ENCODE measurements at regions not wholly inside any gene's neighbourhood (a gene's known extent, or its start where the extent isn't known, plus 50 kb on each side); places are given as distances from the start of the nearest gene placed in this dataset.
A peak's percentile ranks its signal among the peaks of the same experiment; 100 is the strongest.

DNA sequence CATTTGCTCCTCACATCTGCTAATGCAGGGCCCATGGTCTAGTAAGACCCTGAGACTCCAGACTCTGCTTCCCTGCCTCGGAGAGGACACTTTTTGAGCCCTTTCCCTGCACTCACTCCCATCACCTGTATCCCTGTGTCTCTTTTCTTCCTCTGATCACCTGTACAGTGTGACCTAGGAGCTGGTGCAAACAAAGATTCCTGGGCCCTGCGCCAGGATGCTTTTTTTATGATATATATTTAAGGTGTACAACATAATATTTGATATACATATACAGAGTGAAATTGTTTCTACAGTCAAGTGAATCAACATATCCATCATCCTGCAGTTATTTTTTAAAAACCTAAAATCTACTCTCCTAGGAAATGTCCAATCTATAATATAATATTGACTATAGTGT lies 355.4 kb downstream of the MAFB start:
- H3K27ac ChIP-seq: no peak overlapping the region
- no peak for DNase-seq (ENCODE audit: low read depth, low spot score)

DNA sequence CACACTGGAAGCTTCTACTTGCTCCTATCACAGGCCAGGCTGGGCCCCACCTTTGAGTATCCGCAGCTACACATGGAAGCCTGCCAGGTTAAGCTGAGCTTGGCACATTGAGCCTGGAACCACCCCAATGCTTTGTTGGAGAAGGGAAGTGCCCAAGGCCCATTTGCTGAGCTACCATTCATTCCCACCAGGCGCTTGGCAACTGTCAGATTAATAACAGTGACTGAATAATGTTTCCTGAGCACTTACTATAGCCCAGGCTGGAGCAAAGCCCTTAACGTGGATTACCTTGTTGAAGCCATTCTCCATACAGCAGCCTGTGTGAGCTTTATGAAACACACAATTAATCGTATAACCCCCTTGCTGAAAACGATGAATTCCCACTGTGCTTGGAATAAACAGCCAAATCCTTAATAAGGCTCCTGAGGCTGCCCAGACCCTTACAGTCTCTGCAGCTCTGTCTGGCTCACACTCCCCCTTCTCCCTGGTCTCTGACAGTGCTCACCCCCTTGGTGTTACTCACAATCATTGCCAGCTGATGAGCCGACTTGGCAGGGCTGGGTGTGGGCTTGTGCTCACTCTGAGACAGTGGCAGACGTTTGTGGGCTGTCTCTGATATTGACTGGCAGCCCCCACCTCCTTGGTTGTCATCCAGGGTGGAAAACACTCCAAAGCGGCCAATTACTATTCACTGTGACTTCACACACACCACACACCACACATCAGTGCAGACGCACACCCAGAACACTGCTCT lies 357.1 kb downstream of the MAFB start:
- H3K27ac ChIP-seq: no peak overlapping the region
- DNase-seq (ENCODE audit: low read depth, low spot score): no peak

DNA sequence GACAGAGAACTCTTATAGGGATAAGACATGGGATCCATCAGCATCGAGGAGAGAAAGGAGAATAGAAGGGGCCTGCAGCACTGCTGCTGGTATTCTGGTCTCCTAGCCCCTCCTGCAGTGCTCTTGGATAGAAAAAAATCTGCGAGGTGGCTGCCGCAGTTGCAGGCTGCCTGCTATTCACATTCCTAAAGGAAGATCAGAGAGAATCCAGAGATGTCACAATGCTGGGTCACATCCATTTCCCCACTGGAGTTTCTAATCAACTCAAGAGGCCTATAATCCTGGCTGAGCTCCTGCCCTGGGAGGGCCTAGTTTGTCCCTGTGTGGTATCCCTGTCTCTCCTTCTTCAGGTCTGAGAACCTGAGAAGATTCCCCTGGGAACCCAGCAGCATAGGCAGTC lies 357.8 kb downstream of the MAFB start:
- DNase-seq (ENCODE audit: low read depth, low spot score): no peak
- H3K27ac ChIP-seq: no peak overlapping the region

DNA sequence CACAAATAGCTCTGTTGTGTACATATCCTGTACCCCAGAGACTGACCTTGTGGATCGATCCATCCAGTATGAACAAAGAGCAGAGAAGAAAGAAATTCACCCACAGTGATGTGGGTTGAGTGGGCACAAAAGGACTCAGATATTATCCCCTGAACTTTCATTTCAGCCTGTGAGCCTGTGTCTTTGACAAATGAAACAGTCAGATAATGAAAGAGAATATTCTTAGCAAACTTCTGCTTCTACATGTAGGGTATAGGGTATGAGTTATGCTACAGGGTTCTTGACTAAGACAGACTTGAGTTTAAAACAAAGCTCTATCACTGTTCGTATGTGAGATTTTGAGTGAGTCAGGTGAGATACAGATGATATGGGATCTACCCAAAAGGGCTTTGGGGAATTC lies 359.7 kb downstream of the MAFB start:
- no peak overlapping the region for H3K27ac ChIP-seq
- DNase-seq (ENCODE audit: low read depth, low spot score): no peak

DNA sequence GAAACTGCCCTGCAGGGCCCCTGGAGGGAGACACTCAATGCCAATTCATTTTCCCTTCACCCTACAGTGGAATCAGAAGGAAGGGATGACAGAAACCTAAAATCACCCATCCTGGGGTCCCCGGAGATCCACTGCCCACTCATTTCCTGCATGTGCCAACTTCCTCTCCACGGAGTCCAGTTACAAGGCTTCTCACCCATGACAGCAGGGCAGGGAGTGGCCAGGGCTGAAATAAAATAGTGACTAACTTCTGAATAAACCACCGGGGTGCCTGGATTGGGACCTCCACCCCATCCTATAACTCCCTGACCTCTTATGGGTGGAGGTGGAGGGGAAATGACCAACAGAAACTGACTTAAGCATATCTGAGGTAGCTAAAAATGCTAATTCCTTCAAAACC lies 362.3 kb downstream of the MAFB start:
- no peak for DNase-seq (ENCODE audit: low read depth, low spot score)
- H3K27ac ChIP-seq: no peak overlapping the region

DNA sequence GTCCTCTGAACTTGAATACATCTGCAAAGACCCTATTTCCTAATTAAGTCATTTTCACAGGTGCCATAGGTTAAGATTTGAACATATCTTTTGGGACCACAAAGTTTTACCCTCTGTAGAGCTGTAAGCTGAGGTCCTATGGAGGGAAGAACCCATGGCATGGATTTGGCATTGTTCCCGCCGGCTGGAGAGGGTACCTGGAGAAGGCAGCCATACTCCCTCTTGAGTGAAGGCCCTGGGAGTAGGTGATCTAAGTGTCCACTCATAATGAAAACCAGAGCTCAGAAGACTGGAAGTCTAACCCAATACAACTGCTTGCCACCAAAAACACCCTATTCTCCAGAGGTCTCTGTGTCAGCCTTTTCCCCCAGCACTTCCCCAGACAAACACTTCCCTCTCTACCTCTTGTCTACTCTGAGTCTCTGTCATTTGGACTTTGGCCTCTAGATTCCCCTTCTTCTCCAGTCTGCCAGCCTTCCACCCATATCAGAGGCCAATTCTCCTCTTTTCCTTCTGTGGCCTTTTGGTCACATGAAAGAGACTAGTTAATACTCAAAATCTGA lies 363.9 kb downstream of the MAFB start:
- no peak overlapping the region for H3K27ac ChIP-seq
- DNase-seq (ENCODE audit: low read depth, low spot score): no peak

DNA sequence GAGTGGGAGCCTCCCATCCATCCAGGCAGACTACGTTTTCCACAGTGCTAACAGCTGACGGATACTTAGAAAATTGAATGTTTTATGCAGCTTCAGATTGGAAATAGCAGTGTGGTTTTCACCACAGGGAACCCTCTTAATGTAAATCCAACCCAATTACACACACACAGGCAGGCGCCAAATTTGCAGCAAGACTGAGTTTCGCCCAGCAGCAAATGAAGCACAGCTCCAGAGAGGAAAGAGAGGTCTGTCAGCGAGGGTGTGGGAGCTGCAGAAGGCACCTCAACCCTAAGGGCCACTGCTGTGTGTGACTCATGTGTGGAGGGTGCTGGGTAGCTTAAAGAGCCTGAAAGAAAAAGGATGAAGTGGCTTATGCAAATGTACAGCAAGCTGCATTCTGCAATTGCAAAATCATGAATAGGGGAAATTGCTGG lies 365.7 kb downstream of the MAFB start:
- no peak overlapping the region for H3K27ac ChIP-seq
- DNase-seq (ENCODE audit: low read depth, low spot score): peak; percentile 26

DNA sequence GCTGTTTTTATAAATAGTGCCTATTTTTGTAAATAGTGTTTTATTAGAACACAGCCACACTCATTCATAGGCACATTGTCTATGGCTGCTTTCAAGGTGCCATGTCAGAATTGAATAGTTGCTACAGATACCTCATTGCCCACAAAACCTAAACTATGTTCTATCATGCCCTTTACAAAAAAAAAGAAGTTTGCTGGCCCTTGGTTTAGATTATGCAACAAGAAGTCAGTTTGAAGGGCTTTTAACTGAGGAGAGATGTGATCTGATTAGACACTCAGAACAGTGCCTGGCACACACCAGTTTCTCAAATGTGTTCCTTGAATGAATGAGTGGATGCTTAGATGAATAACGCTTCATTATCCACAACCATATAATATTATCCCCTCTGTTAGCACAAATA lies 366.1 kb downstream of the MAFB start:
- DNase-seq (ENCODE audit: low read depth, low spot score): no peak
- no peak overlapping the region for H3K27ac ChIP-seq

DNA sequence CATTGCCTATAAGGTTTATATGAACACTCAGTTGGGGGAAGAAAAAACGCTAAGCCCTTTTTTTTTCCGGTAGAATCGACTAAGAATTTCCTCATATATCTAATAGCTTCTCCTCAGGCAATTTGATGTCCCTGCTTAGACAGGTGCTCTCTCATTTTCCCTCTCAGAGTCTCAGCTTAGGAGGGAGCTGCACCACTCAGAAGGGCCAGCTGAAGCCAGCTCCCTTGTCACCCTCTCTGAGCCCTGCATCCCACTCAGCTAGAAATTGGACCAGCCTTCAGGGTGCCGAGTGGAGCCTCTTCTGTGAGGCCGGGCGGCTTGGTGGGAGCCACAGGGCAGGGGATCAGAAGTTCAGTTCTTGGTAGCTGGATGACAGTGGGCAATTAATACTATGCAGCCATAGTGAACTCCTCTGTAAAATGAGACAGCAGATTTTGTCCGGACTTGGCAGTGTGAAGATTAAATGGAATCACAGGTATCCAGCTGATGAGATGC lies 368.5 kb downstream of the MAFB start:
- H3K27ac ChIP-seq: no peak overlapping the region

DNA sequence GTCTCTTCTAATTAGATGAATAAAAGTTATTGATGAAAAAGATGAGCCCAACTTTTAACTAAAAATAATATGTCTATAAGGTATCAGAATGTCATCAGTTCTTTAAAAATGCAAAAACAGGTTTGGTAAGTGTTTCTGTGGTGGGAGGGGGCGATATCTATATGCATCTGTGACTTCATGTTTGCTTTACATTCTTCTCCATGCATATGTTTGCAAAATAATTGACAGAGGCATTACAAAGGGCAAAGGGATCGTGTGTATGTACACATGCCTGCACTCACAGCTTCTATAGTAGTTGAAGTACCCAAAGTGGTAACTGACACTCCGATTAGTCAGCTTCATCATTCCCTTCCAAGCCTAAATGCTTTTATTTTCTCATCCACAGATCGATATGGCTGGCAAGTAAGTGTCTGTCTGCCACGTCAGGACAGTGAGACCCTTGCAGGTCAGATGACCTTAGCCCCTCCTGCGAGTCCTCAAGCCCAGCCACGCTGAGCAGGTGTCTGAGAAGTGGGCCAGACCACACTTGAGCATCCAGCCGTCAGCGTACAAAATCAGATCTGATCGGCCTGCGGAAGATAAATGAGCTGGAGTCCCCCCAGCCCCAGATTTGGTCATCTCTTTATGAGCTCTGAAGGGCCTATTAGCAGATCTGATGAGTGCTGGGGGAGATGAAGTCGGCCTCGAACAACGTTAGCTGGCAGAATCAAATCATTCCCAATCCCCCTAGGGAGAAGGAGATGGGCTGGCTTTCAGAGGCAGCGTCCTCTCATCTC lies 369.1 kb downstream of the MAFB start:
- H3K27ac ChIP-seq: no peak overlapping the region
- no peak for DNase-seq (ENCODE audit: low read depth, low spot score)

More for the DNA sequence above, 368.5 kb downstream of the MAFB start:
- no peak for DNase-seq (ENCODE audit: low read depth, low spot score)

DNA sequence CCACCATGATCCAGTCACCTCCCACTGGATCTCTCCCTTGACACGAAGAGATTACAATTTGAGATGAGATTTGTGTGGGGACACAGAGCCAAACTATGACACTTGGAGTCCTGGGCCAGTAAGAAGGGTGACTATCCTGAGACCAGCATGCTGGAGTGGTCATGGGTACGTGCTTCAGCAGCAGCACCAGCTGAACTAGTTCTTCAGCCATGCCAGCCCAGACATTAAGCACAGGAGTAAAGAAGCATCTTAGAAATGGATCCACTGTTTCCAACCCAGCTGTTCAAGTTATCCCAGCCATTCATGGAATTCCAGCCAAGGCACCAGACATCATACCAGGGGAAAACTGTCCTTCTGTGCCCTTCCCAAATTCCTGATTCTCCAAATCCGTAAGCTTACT lies 370.0 kb downstream of the MAFB start:
- DNase-seq (ENCODE audit: low read depth, low spot score): no peak
- no peak overlapping the region for H3K27ac ChIP-seq

DNA sequence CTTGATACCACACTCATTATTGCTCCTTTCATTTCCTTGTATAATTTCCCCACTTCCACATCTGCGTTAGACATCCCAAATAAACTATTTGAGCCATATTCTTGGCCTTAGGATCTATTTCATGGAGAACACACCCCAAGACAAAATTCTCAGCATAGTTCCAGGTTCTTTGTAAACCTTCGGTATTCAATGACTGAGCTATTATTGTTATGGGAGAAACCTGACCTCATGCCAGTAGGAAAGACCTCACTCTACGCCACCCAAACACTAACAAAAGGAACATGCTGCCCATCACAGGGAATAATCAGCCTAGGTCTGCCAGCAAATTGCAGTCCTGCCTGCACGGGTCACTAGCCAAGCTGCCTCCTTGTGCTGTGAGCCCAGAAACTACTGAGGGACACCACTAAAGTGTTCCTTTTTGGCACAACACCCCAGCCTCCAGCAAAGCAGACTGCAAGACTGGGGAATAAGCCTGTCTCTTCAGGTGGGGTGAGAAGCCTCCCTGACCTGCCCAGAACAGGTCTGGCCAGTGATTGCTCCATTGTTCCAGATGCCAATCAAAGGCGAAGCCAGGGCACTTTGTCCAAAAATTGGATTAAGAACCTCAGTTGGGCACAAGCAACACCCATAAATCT lies 371.8 kb downstream of the MAFB start:
- peak overlapping the region; percentile 26 for H3K27ac ChIP-seq

DNA sequence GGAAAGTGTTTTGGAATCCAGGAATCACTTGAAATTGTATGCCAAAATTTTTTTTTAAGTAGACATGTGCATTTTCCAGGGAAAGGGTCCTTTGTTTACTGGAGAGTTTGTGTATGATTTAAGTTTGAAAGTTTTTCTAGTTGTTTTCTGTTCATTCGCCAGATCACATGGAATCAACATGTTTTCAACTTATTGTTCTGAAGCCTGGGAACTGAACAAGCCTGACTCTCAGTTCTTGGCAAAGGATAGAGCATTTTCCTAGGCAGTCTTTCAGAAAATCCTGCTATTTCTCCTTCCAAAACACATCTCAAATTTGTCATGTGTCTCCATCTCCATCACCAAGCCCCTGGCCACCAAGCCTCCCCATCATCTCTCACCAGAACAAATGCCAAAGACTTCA lies 374.8 kb downstream of the MAFB start:
- DNase-seq (ENCODE audit: low read depth, low spot score): no peak
- H3K27ac ChIP-seq: no peak overlapping the region

More for the DNA sequence above, 371.8 kb downstream of the MAFB start:
- DNase-seq (ENCODE audit: low read depth, low spot score): no peak

DNA sequence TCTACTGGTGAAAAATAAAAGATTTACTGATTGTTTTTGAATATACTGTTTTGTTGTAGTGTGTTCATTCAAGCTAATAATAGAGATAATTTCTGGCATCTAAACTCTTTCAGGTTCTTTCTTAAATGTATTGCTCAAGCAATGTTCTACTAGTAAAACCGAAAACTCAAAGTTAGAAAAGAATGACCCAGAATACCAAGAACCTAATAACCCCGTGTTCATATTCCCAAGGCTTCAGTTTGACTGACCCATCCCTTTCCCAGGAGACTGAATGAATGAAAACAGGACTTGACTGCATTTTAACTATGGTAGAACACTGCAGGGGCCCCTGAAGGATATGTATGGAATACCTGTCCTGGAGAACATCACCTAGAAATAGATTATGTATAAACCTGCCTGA lies 375.3 kb downstream of the MAFB start:
- DNase-seq (ENCODE audit: low read depth, low spot score): no peak

DNA sequence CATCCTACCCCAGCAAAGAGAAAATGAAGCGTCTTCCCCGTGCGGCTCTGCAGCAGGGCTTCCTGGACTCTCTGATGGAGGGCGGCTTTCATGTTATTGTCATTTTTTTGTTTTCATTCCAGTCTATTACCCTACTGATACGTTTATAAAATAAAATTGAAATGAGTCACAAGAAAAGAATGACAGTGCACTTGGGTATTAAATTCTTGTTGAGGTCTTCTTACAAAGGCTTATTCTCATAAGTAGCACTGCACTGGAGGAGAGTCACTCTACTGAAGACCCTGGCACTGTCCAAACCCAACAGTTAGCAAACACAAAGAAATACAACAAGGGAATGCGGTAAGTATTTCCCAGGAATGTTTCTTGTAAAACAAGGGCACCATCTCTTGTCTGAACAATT lies 379.3 kb downstream of the MAFB start:
- no peak overlapping the region for H3K27ac ChIP-seq
- DNase-seq (ENCODE audit: low read depth, low spot score): no peak

More for the DNA sequence above, 375.3 kb downstream of the MAFB start:
- no peak overlapping the region for H3K27ac ChIP-seq

DNA sequence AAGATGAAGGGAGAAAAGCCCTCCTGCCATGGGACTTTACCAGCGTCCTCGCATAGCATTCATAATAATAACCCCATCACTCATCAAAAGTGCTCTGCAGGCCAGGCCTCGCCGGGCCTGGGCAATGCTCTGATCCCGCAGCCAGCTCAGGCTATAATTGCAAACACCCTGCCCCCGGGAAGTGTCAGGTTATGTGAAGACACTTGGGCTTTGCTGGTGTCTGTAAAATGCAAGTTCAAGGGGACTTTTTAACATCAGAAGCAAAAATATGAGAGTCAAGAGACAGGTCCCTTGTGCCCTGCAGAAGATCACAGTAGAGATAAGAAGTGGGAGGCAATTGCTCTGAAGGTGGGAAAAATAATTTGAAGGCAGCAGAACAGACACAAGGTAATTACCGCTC lies 381.0 kb downstream of the MAFB start:
- H3K27ac ChIP-seq: no peak overlapping the region

DNA sequence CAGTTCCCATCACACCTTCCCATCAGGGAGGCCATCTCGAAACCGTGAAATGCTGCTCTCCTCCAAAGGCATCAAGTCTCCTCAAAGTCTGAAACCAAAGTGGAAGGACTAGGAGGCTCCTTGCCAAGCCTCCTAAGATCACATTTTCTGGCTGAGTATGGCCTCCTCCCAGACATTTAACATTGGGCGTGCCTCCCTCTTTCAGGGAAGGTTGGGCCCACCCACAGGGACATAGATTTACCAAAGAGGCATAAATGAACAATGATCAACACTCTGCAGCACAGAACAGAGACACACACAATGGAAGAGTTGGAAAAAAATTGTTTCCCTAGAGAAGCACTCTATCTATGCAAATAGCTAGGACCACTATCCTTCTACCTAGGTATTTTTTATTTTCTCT lies 381.8 kb downstream of the MAFB start:
- no peak for DNase-seq (ENCODE audit: low read depth, low spot score)
- no peak overlapping the region for H3K27ac ChIP-seq

More for the DNA sequence above, 381.0 kb downstream of the MAFB start:
- DNase-seq (ENCODE audit: low read depth, low spot score): no peak

DNA sequence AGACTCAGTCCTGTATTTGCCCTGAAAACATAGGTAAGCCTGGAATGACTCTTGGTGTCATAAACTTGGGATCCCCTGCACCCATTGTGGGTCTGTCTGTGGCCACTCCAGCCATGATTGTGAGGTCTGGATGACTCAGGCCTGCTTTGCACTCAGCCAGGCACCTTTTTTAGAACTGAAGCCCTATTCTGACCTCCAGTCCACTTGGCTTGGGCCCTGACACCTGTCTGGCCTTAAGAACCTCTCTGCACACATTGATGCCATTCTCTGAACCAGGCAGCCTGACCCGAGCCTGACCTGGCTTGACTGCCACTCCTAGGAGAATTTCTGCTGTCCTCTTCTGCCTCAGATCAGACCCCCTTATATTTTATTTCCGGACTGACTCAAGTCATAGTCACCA lies 383.7 kb downstream of the MAFB start:
- H3K27ac ChIP-seq: no peak overlapping the region
- DNase-seq (ENCODE audit: low read depth, low spot score): no peak

DNA sequence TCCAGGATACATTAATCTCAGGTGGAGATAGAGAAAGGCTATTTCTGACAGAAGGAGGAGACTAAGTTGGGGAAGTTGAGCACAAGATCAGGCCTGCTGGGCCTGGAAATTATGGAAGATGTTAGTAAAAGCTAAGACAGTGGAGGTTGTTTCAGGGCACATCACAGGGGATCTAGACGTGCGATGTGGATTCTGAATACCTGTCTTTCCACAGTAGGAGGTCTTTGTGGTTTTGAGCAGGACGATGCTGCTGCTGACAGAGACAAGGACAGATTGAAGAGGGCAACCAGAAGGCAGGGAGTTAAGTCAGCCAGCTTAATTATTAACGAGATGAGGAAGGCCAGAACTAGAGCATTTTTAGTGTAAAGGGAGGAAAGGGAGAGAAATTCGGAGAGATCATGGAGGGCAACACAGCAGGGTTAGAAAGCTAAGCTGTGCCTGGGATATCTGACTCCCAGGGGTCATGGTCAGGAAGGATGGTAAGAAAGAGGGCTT lies 384.9 kb downstream of the MAFB start:
- no peak overlapping the region for H3K27ac ChIP-seq
- DNase-seq (ENCODE audit: low read depth, low spot score): no peak

DNA sequence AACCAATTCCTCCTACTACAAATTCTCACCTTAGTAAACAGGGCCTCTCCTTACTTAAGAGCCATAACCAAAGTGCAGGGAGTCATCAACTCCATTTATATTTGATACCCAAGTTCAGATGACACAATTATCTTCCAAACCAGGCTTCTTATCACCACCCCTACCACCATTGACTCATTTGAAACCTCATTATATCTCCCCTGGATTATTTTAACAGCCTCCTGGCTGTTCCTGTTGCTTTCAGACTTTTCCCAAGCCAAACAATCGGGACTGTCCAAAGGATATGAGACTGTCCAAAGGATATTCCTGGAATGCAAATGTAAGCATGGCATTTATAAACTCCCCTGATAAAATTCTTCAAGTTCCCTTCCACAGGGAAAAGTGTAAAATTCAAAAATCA lies 394.3 kb downstream of the MAFB start:
- DNase-seq (ENCODE audit: low read depth, low spot score): no peak
- H3K27ac ChIP-seq: no peak overlapping the region

DNA sequence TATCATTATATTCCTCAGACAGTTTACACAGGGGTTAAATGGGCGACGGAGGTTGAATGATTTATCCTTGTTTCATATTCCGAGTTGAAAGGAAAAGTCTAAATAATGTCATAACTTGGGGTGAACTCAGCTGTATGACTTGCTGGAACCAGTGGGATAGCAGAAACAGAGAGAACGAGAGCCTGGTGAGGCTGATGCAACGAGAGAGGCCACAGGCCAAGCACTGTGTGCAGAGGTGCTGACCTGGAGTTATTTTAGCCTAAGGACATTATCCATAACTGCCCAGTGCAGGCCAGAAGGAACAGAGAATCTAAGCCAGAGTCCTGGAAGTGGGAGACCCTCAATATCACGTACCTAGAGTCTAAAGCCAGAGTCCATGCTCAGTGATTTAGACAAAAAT lies 394.9 kb downstream of the MAFB start:
- no peak overlapping the region for H3K27ac ChIP-seq
- no peak for DNase-seq (ENCODE audit: low read depth, low spot score)

Measured in epithelial cell of prostate (primary cell).